H1 (cell line): ENCODE measurements at regions not wholly inside any gene's neighbourhood (a gene's known extent, or its start where the extent isn't known, plus 50 kb on each side); places are given as distances from the start of the nearest gene placed in this dataset.

ENCODE experiments used
- CTCF ChIA-PET: fragments of 300-600 bp; sonication (Branson Sonifier 250); formaldehyde crosslinking; loops from one replicate; lab custom pipeline; 2021; ENCODE audit not compliant: partially characterized antibody; lab: Charles Lee
- POLR2A ChIA-PET: fragments of 300-600 bp; sonication (Branson Sonifier 250); formaldehyde crosslinking; loops from one replicate; lab custom pipeline; 2021; ENCODE audit warnings: inconsistent platforms; ENCODE audit not compliant: partially characterized antibody; lab: Charles Lee
- DNase-seq, 2 experiments: peaks; one replicate each; pipeline versions ENCODE4 v3.0.0 to v3.0.0-alpha.2; 2010 to 2022; ENCODE audit warnings: low spot score in 2 of 2, low read depth in 1 of 2, mixed read lengths in 1 of 2
- FAIRE-seq: peaks from 2 replicates; lab custom pipeline; 2011; peaks lifted over from hg19 to GRCh38; lab: Jason Lieb, UNC
- H2AFZ ChIP-seq: 2 replicates; pipeline ENCODE4 v1.8.1; 2012; ENCODE audit warnings: low read length, inconsistent platforms
- H2AK5ac ChIP-seq: 2 replicates; pipeline ENCODE4 v1.6.1; 2013; ENCODE audit warnings: low read depth, low read length
- H2BK120ac ChIP-seq: replicated peaks from 2 replicates; pipeline ENCODE3; 2013; ENCODE audit warnings: low read depth, low read length, inconsistent platforms
- H2BK12ac ChIP-seq: 2 replicates; pipeline ENCODE4 v1.6.1; 2013; ENCODE audit warnings: low read depth, low read length
- H2BK15ac ChIP-seq: 2 replicates; pipeline ENCODE4 v1.6.1; 2013; ENCODE audit warnings: low read length
- H2BK20ac ChIP-seq: 2 replicates; pipeline ENCODE4 v1.6.1; 2013; ENCODE audit warnings: low read length
- H2BK5ac ChIP-seq: 2 replicates; pipeline ENCODE4 v1.6.1; 2013; ENCODE audit warnings: low read depth, low read length
- H3K14ac ChIP-seq: 2 replicates; pipeline ENCODE4 v1.6.1; 2013; ENCODE audit warnings: inconsistent platforms; ENCODE audit not compliant: insufficient read length
- H3K18ac ChIP-seq: 2 replicates; pipeline ENCODE4 v1.6.1; 2013; ENCODE audit warnings: low read length; ENCODE audit errors: extremely low read depth
- H3K23ac ChIP-seq: 2 replicates; pipeline ENCODE4 v1.6.1; 2013; ENCODE audit warnings: inconsistent platforms; ENCODE audit not compliant: insufficient read length
- H3K23me2 ChIP-seq: 2 replicates; pipeline ENCODE4 v1.6.1; 2013; ENCODE audit warnings: low read depth, low read length
- H3K27ac ChIP-seq: 2 replicates; pipeline ENCODE4 v1.6.1; 2011; ENCODE audit warnings: low read depth, low read length, inconsistent platforms
- H3K27me3 ChIP-seq, 4 experiments: replicated peaks in 1 of 4; 1 replicate in 1 of 4; 2 replicates in 3 of 4; pipeline versions ENCODE4 v1.6.1 to v1.8.1; 2011 to 2013; ENCODE audit warnings: low read length in 3 of 4, mild to moderate bottlenecking in 3 of 4, inconsistent platforms in 2 of 4, mixed read lengths in 2 of 4, moderate library complexity in 1 of 4; ENCODE audit not compliant: control insufficient read depth in 3 of 4, insufficient read depth in 3 of 4; ENCODE audit errors: extremely low read depth in 1 of 4
- H3K36me3 ChIP-seq, 4 experiments: 2 replicates each; pipeline versions ENCODE4 v1.6.1 to v1.8.1; 2011 to 2013; ENCODE audit warnings: mild to moderate bottlenecking in 4 of 4, low read length in 3 of 4, moderate library complexity in 2 of 4, control low read depth in 1 of 4, inconsistent platforms in 1 of 4; ENCODE audit not compliant: insufficient read depth in 4 of 4, control insufficient read depth in 2 of 4
- H3K4ac ChIP-seq: replicated peaks from 2 replicates; pipeline ENCODE3; 2013; ENCODE audit warnings: low read length, low read depth, mixed read lengths, inconsistent platforms; ENCODE audit not compliant: insufficient read length
- H3K4me1 ChIP-seq, 4 experiments: replicated peaks in 1 of 4; 1 replicate in 1 of 4; 2 replicates in 3 of 4; pipeline versions ENCODE4 v1.6.1 to v1.8.1; 2011 to 2013; ENCODE audit warnings: low read length in 3 of 4, inconsistent platforms in 2 of 4, mixed read lengths in 1 of 4; ENCODE audit not compliant: insufficient read depth in 4 of 4, control insufficient read depth in 3 of 4
- H3K4me2 ChIP-seq, 2 experiments: 2 replicates each; pipeline versions ENCODE4 v1.6.1 to v1.8.1; 2011 to 2013; ENCODE audit warnings: low read depth in 2 of 2, low read length in 2 of 2, control low read depth in 1 of 2, inconsistent platforms in 1 of 2, mild to moderate bottlenecking in 1 of 2; ENCODE audit not compliant: insufficient read depth in 1 of 2
- H3K4me3 ChIP-seq, 4 experiments: fragments of 200-600, 300-600 bp in 1 of 4; sonication (generic), shearing (Covaris generic), sonication (Bioruptor Twin) in 1 of 4; 2 replicates each; pipeline versions ENCODE4 v1.5.1 to v1.8.1; 2011 to 2016; ENCODE audit warnings: low read length in 4 of 4, low read depth in 3 of 4, control low read depth in 2 of 4, inconsistent platforms in 2 of 4, mild to moderate bottlenecking in 2 of 4, mixed read lengths in 1 of 4, moderate library complexity in 1 of 4; ENCODE audit not compliant: insufficient read depth in 2 of 4; ENCODE audit errors: extremely low read depth in 1 of 4
- H3K56ac ChIP-seq: replicated peaks from 2 replicates; pipeline ENCODE3; 2013; ENCODE audit warnings: low read depth, mild to moderate bottlenecking, mixed read lengths, low read length, inconsistent platforms; ENCODE audit not compliant: insufficient read length
- H3K79me1 ChIP-seq: 2 replicates; pipeline ENCODE4 v1.6.1; 2013; ENCODE audit warnings: low read depth, low read length, control low read depth
- H3K79me2 ChIP-seq, 2 experiments: 2 replicates each; pipeline versions ENCODE4 v1.6.1 to v1.8.1; 2012 to 2013; ENCODE audit warnings: low read length in 2 of 2, mild to moderate bottlenecking in 2 of 2, inconsistent platforms in 1 of 2; ENCODE audit not compliant: insufficient read depth in 2 of 2, control insufficient read depth in 1 of 2
- H3K9ac ChIP-seq, 4 experiments: replicated peaks in 1 of 4; 1 replicate in 1 of 4; 2 replicates in 3 of 4; pipeline versions ENCODE4 v1.6.1 to v1.8.1; 2011 to 2013; ENCODE audit warnings: low read depth in 3 of 4, low read length in 3 of 4, control low read depth in 2 of 4, mild to moderate bottlenecking in 2 of 4, moderate library complexity in 2 of 4, inconsistent platforms in 1 of 4; ENCODE audit errors: extremely low read depth in 1 of 4
- H3K9me3 ChIP-seq, 2 experiments: 2 replicates each; pipeline versions ENCODE4 v1.6.1 to v1.8.1; 2012 to 2013; ENCODE audit warnings: mild to moderate bottlenecking in 2 of 2, moderate library complexity in 2 of 2, control low read depth in 1 of 2, inconsistent platforms in 1 of 2, low read depth in 1 of 2, low read length in 1 of 2, mixed read lengths in 1 of 2; ENCODE audit not compliant: insufficient read depth in 2 of 2
- H4K20me1 ChIP-seq, 2 experiments: replicated peaks in 1 of 2; 2 replicates each; pipeline versions ENCODE3 to v1.8.1; 2011 to 2013; ENCODE audit warnings: inconsistent platforms in 2 of 2, low read length in 2 of 2, mild to moderate bottlenecking in 1 of 2; ENCODE audit not compliant: insufficient read depth in 2 of 2, control insufficient read depth in 1 of 2
- H4K5ac ChIP-seq: 2 replicates; pipeline ENCODE4 v1.6.1; 2013; ENCODE audit warnings: low read length, low read depth, mixed read lengths, inconsistent platforms; ENCODE audit not compliant: insufficient read length
- H4K8ac ChIP-seq: 2 replicates; pipeline ENCODE4 v1.8.0; 2013; ENCODE audit warnings: mild to moderate bottlenecking, moderate library complexity, low read length, inconsistent platforms; ENCODE audit not compliant: insufficient read depth; ENCODE audit errors: extremely low read depth
- H4K91ac ChIP-seq: replicated peaks from 2 replicates; pipeline ENCODE3; 2013; ENCODE audit warnings: low read length, mixed read lengths, inconsistent platforms; ENCODE audit not compliant: insufficient read length
- TAF1 ChIP-seq: IDR thresholded peaks from 2 replicates; pipeline ENCODE4 v1.6.1; 2011; ENCODE audit warnings: mild to moderate bottlenecking, low read depth, low read length
- WGBS, 2 experiments: shearing (Covaris generic) in 1 of 2; methylation state at CpG; one replicate each; pipeline versions ENCODE4 v1.1.6 to v1.1.7; 2013 to 2015; ENCODE audit warnings: low lambda C conversion rate in 2 of 2, mixed read lengths in 2 of 2, inconsistent platforms in 1 of 2, low coverage in 1 of 2, missing lambda C conversion rate in 1 of 2; ENCODE audit not compliant: insufficient replicate concordance in 2 of 2, insufficient coverage in 1 of 2, insufficient read length in 1 of 2; ENCODE audit errors: extremely low coverage in 1 of 2, missing lambda C conversion rate in 1 of 2; 5-methylcytosine and 5-hydroxymethylcytosine counted together

- H3K79me2 ChIP-seq: no peaks in the 10 kb centered on the region
- H4K8ac ChIP-seq: no peak overlapping the region
- no peak overlapping the region for H2AFZ ChIP-seq
- no peak overlapping the region for H3K56ac ChIP-seq
- no peaks in the 10 kb centered on the region for H3K9me3 ChIP-seq
- H3K4me2 ChIP-seq: no peak overlapping the region
- ChIA-PET CTCF (no interaction called here), POLR2A (no interaction called here)
- no peaks in the 10 kb centered on the region for H3K79me1 ChIP-seq
- no peak overlapping the region for H2AK5ac ChIP-seq
- H3K4me1 ChIP-seq: no peaks in the 10 kb centered on the region
- H2BK5ac ChIP-seq: no peak overlapping the region
- H4K91ac ChIP-seq: no peak overlapping the region
- no peak for DNase-seq
- no peaks in the 10 kb centered on the region; a peak in 1 of 7 replicates for H3K27me3 ChIP-seq
- no peaks in the 10 kb centered on the region for H3K23me2 ChIP-seq
- H3K4me3 ChIP-seq: no peak overlapping the region
- 88% methylated on average over 4 of the region's 4 CpGs; no CpG with 5 or more reads in 1 of the 2 experiments for WGBS, 2 experiments
- no peak overlapping the region for H3K9ac ChIP-seq
- no peak overlapping the region for H2BK120ac ChIP-seq
- no peak overlapping the region for H2BK15ac ChIP-seq
- H3K36me3 ChIP-seq: no peaks in the 10 kb centered on the region
- H3K23ac ChIP-seq: no peak overlapping the region
- FAIRE-seq: no peak
- no peak overlapping the region for H2BK20ac ChIP-seq
- no peak overlapping the region for H4K5ac ChIP-seq
- H2BK12ac ChIP-seq: no peak overlapping the region
- H3K27ac ChIP-seq: no peak overlapping the region
- no peak overlapping the region for H3K4ac ChIP-seq
- no peaks in the 10 kb centered on the region for H4K20me1 ChIP-seq
- no peak overlapping the region for H3K14ac ChIP-seq
- no peak overlapping the region for H3K18ac ChIP-seq
- TF ChIP-seq TAF1: no peak
Measured at GRCh38 chr2:7102826-7103225, 185.6 kb downstream of the RNF144A start.
